GM12878 (cell line): ENCODE measurements at regions not wholly inside any gene's neighbourhood (a gene's known extent, or its start where the extent isn't known, plus 50 kb on each side); places are given as distances from the start of the nearest gene placed in this dataset.

ENCODE experiments used
- ATAC-seq: fragments of 200-7000 bp; cut with Tn5 transposase; 3 replicates; pipeline ENCODE4 v1.9.1; 2020; ENCODE audit warnings: mild to moderate bottlenecking, moderate library complexity
- BruUV-seq: library from RNA; stranded (reverse); fragments of 400-500 nt; replicated peaks from 2 replicates; lab custom pipeline; 2021; lab: Mats Ljungman, UMichigan
- CTCF ChIA-PET: fragments of 300-600 bp; sonication (Branson Sonifier 250); formaldehyde crosslinking; extraction: SDS; loops from one replicate; lab custom pipeline; 2021; ENCODE audit warnings: inconsistent platforms; lab: Yijun Ruan, JAX
- POLR2A ChIA-PET: fragments of 350-600 bp; formaldehyde crosslinking; extraction: SDS; loops from one replicate; lab custom pipeline; 2021; ENCODE audit warnings: inconsistent platforms; lab: Charles Lee
- RAD21 ChIA-PET: fragments of 300-600 bp; sonication (Branson Sonifier 250); formaldehyde crosslinking; loops from one replicate; lab custom pipeline; 2023; ENCODE audit warnings: antibody characterized with exemption; ENCODE audit not compliant: unreplicated experiment; lab: Charles Lee
- SMC1A ChIA-PET: fragments of 300-600 bp; sonication (Branson Sonifier 250); formaldehyde crosslinking; loops from one replicate; lab custom pipeline; 2023; ENCODE audit not compliant: unreplicated experiment, uncharacterized antibody; lab: Charles Lee
- DNase-seq: peaks from one replicate; pipeline ENCODE4 v3.0.0-alpha.2; 2011; ENCODE audit warnings: low read depth, low spot score
- FAIRE-seq: peaks from 3 replicates; lab custom pipeline; 2011; peaks lifted over from hg19 to GRCh38; lab: Jason Lieb, UNC
- H2AFZ ChIP-seq: 2 replicates; pipeline ENCODE4 v1.6.0; 2011; ENCODE audit warnings: low read depth, low read length, control low read depth; ENCODE audit not compliant: control insufficient read depth
- H3K27ac ChIP-seq: 2 replicates; pipeline ENCODE4 v1.5.1; 2011; ENCODE audit warnings: control low read depth; ENCODE audit not compliant: control insufficient read depth, insufficient read depth
- H3K27me3 ChIP-seq, 2 experiments: replicated peaks in 1 of 2; 2 replicates each; pipeline versions ENCODE4 v1.6.0 to v1.6.1; 2011; ENCODE audit warnings: low read length in 1 of 2; ENCODE audit not compliant: control insufficient read depth in 2 of 2, insufficient read depth in 2 of 2
- H3K36me3 ChIP-seq, 2 experiments: 2 replicates each; pipeline ENCODE4 v1.5.1; 2011; ENCODE audit warnings: low read length in 1 of 2; ENCODE audit not compliant: control insufficient read depth in 2 of 2, insufficient read depth in 2 of 2
- H3K4me1 ChIP-seq: 2 replicates; pipeline ENCODE4 v1.6.1; 2011; ENCODE audit warnings: mild to moderate bottlenecking, low read length, moderate library complexity, mixed read lengths; ENCODE audit not compliant: control insufficient read depth, insufficient read depth
- H3K4me2 ChIP-seq: 2 replicates; pipeline ENCODE4 v1.6.0; 2011; ENCODE audit warnings: control low read depth; ENCODE audit not compliant: control insufficient read depth, insufficient read depth
- H3K4me3 ChIP-seq: fragments of 200-600 bp; sonication (generic); 2 replicates; pipeline ENCODE4 v1.5.1; 2016
- H3K79me2 ChIP-seq: 2 replicates; pipeline ENCODE4 v1.6.0; 2011; ENCODE audit warnings: low read length; ENCODE audit not compliant: control insufficient read depth, insufficient read depth
- H3K9ac ChIP-seq: 2 replicates; pipeline ENCODE4 v1.8.0; 2011; ENCODE audit warnings: low read length, control low read depth, mixed read lengths; ENCODE audit not compliant: control insufficient read depth, insufficient read depth
- H3K9me3 ChIP-seq: replicated peaks from 3 replicates; pipeline ENCODE4 v1.5.1; 2011; ENCODE audit warnings: mild to moderate bottlenecking, low read length; ENCODE audit not compliant: control insufficient read depth, insufficient read depth
- H4K20me1 ChIP-seq: 2 replicates; pipeline ENCODE4 v1.6.0; 2011; ENCODE audit not compliant: control insufficient read depth, insufficient read depth
- DPF2 ChIP-seq: fragments of 450-650 bp; IDR thresholded peaks from 2 replicates; pipeline ENCODE4 v1.6.1; 2017; ENCODE audit warnings: mild to moderate bottlenecking
- HCFC1 ChIP-seq: fragments of 150-350 bp; IDR thresholded peaks from 2 replicates; pipeline ENCODE4 v1.6.1; 2014; ENCODE audit warnings: low read length
- IKZF1 ChIP-seq: fragments of 450-650 bp; conservative IDR thresholded peaks from 2 replicates; pipeline ENCODE4 v1.6.1; 2017; ENCODE audit warnings: antibody characterized with exemption, mild to moderate bottlenecking
- JUNB ChIP-seq: IDR thresholded peaks from 2 replicates; pipeline ENCODE4 v1.6.1; 2016; ENCODE audit warnings: antibody characterized with exemption, mild to moderate bottlenecking
- KDM1A ChIP-seq: fragments of 200-600 bp; sonication (generic); IDR thresholded peaks from 2 replicates; pipeline ENCODE4 v1.6.1; 2016; ENCODE audit warnings: borderline replicate concordance
- MAX ChIP-seq: IDR thresholded peaks from 2 replicates; pipeline ENCODE4 v1.6.1; 2012; ENCODE audit warnings: low read depth, low read length, improper control_type of control experiment
- NBN ChIP-seq: fragments of 450-650 bp; IDR thresholded peaks from 2 replicates; pipeline ENCODE4 v1.6.1; 2016
- NFYB ChIP-seq: IDR thresholded peaks from 2 replicates; pipeline ENCODE4 v1.6.1; 2011; ENCODE audit warnings: low read depth, mild to moderate bottlenecking, low read length, improper control_type of control experiment, moderate library complexity; ENCODE audit not compliant: insufficient read depth
- RAD21 ChIP-seq: IDR thresholded peaks from 2 replicates; pipeline ENCODE4 v1.6.1; 2011; ENCODE audit warnings: mild to moderate bottlenecking, low read depth, low read length, moderate library complexity; ENCODE audit not compliant: insufficient read depth
- SMARCA5 ChIP-seq: fragments of 450-650 bp; IDR thresholded peaks from 2 replicates; pipeline ENCODE4 v1.6.1; 2017; ENCODE audit warnings: mild to moderate bottlenecking
- SUPT20H ChIP-seq: IDR thresholded peaks from 2 replicates; pipeline ENCODE4 v1.6.1; 2011; ENCODE audit warnings: low read depth, mild to moderate bottlenecking, low read length, moderate library complexity, borderline replicate concordance; ENCODE audit not compliant: control insufficient read depth
- WGBS: methylation state at CpG from one replicate; pipeline ENCODE4 v1.1.6; 2016; ENCODE audit warnings: low lambda C conversion rate; ENCODE audit not compliant: insufficient replicate concordance, insufficient coverage; ENCODE audit errors: missing lambda C conversion rate; 5-methylcytosine and 5-hydroxymethylcytosine counted together
- in situ Hi-C: fragments of 300-500 bp; cut with MboI; formaldehyde crosslinking; loops from 9 replicates; pipeline ENCODE4 v1.14.3; 2018; ENCODE audit warnings: mixed read lengths
- intact Hi-C: fragments of 100-400 bp; cut with micrococcal nuclease; formaldehyde crosslinking; loops from one replicate; pipeline ENCODE4 v1.14.2; 2022; ENCODE audit not compliant: unreplicated experiment
- TF ChIP-seq, protein P1 (sequence below): fragments of 450-650 bp; IDR thresholded peaks from 2 replicates; pipeline ENCODE4 v1.6.1; 2017; ENCODE audit warnings: antibody characterized with exemption, mild to moderate bottlenecking, moderate library complexity
- TF ChIP-seq, protein P2 (sequence below): IDR thresholded peaks from 2 replicates; pipeline ENCODE4 v1.6.1; 2012; ENCODE audit warnings: low read depth, low read length, improper control_type of control experiment
- TF ChIP-seq, protein P3 (sequence below): fragments of 450-650 bp; IDR thresholded peaks from 2 replicates; pipeline ENCODE4 v1.6.1; 2017; ENCODE audit warnings: mild to moderate bottlenecking, moderate library complexity

- ATAC-seq: peak; percentile 45
- Histone ChIP-seq H3K27ac (peak overlapping the region; percentile 99), H3K9me3 (no peaks in the 10 kb centered on the region), H3K27me3 (no peaks in the 10 kb centered on the region), H3K4me1 (peaks cover 67% of the 10 kb centered on the region), H3K4me3 (peak overlapping the region; percentile 38; the same call in 1 of the 2 replicates), H2AFZ (peak overlapping the region; percentile 31), H3K36me3 (no peaks in the 10 kb centered on the region), H3K79me2 (peaks cover 2% of the 10 kb centered on the region; the same call in 1 of the 2 replicates), H3K4me2 (peak overlapping the region; percentile 17), H3K9ac (peak overlapping the region; percentile 24), H4K20me1 (no peaks in the 10 kb centered on the region)
- no TSS peak for BruUV-seq
- ChIA-PET RAD21 (interaction anchor here (1.0 to 3.7 kb wide), 27 partner anchors 14 to 269 kb away, joined by 3 to 30 read pairs (median 5); partner anchors contain the start of gene ZNF217), CTCF (interaction anchor here (1.5 to 2.0 kb wide), 2 partner anchors 34 to 92 kb away, joined by 4 to 5 read pairs; no protein-coding TSS in a partner anchor), SMC1A (interaction anchor here (0.6 to 12.4 kb wide), 30 partner anchors 11 to 284 kb away, joined by 3 to 149 read pairs (median 6); no protein-coding TSS in a partner anchor), POLR2A (interaction anchor here (0.8 to 3.4 kb wide), 9 partner anchors 12 to 209 kb away, joined by 3 to 20 read pairs (median 7); no protein-coding TSS in a partner anchor)
- FAIRE-seq: no peak
- DNase-seq: no peak
- intact Hi-C loops: loop anchor here (2.0 to 10.0 kb wide), 5 partner anchors 34 to 408 kb away; no protein-coding TSS in a partner anchor
- 4% methylated on average over 4 of the region's 4 CpGs for WGBS
- in situ Hi-C loops: no loop called here
- TF ChIP-seq DPF2 (peak; percentile 71), SMARCA5 (peak; percentile 73; the same call in 1 of the 2 replicates), NBN (no peak; the same call in 1 of the 2 replicates), KDM1A (no peak), HCFC1 (no peak), SUPT20H (no peak), NFYB (no peak), IKZF1 (peak; percentile 49; the same call in 1 of the 2 replicates), MAX (no peak), RAD21 (0 out of 2 replicates have a peak, but pooled peaks have one; percentile 2), JUNB (peak; percentile 89)
- TF ChIP-seq, protein P1, sequence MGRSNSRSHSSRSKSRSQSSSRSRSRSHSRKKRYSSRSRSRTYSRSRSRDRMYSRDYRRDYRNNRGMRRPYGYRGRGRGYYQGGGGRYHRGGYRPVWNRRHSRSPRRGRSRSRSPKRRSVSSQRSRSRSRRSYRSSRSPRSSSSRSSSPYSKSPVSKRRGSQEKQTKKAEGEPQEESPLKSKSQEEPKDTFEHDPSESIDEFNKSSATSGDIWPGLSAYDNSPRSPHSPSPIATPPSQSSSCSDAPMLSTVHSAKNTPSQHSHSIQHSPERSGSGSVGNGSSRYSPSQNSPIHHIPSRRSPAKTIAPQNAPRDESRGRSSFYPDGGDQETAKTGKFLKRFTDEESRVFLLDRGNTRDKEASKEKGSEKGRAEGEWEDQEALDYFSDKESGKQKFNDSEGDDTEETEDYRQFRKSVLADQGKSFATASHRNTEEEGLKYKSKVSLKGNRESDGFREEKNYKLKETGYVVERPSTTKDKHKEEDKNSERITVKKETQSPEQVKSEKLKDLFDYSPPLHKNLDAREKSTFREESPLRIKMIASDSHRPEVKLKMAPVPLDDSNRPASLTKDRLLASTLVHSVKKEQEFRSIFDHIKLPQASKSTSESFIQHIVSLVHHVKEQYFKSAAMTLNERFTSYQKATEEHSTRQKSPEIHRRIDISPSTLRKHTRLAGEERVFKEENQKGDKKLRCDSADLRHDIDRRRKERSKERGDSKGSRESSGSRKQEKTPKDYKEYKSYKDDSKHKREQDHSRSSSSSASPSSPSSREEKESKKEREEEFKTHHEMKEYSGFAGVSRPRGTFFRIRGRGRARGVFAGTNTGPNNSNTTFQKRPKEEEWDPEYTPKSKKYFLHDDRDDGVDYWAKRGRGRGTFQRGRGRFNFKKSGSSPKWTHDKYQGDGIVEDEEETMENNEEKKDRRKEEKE: 0 out of 2 replicates have a peak, but pooled peaks have one; percentile 52
- TF ChIP-seq, protein P2, sequence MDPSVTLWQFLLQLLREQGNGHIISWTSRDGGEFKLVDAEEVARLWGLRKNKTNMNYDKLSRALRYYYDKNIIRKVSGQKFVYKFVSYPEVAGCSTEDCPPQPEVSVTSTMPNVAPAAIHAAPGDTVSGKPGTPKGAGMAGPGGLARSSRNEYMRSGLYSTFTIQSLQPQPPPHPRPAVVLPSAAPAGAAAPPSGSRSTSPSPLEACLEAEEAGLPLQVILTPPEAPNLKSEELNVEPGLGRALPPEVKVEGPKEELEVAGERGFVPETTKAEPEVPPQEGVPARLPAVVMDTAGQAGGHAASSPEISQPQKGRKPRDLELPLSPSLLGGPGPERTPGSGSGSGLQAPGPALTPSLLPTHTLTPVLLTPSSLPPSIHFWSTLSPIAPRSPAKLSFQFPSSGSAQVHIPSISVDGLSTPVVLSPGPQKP: no peak
- TF ChIP-seq, protein P3, sequence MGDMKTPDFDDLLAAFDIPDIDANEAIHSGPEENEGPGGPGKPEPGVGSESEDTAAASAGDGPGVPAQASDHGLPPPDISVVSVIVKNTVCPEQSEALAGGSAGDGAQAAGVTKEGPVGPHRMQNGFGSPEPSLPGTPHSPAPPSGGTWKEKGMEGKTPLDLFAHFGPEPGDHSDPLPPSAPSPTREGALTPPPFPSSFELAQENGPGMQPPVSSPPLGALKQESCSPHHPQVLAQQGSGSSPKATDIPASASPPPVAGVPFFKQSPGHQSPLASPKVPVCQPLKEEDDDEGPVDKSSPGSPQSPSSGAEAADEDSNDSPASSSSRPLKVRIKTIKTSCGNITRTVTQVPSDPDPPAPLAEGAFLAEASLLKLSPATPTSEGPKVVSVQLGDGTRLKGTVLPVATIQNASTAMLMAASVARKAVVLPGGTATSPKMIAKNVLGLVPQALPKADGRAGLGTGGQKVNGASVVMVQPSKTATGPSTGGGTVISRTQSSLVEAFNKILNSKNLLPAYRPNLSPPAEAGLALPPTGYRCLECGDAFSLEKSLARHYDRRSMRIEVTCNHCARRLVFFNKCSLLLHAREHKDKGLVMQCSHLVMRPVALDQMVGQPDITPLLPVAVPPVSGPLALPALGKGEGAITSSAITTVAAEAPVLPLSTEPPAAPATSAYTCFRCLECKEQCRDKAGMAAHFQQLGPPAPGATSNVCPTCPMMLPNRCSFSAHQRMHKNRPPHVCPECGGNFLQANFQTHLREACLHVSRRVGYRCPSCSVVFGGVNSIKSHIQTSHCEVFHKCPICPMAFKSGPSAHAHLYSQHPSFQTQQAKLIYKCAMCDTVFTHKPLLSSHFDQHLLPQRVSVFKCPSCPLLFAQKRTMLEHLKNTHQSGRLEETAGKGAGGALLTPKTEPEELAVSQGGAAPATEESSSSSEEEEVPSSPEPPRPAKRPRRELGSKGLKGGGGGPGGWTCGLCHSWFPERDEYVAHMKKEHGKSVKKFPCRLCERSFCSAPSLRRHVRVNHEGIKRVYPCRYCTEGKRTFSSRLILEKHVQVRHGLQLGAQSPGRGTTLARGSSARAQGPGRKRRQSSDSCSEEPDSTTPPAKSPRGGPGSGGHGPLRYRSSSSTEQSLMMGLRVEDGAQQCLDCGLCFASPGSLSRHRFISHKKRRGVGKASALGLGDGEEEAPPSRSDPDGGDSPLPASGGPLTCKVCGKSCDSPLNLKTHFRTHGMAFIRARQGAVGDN: 0 out of 2 replicates have a peak, but pooled peaks have one; percentile 40
Observed at GRCh38 chr20:53656293-53657202, 62.9 kb upstream of the ZNF217 start.
